ENCODE measurements at regions not wholly inside any gene's neighbourhood (a gene's known extent, or its start where the extent isn't known, plus 50 kb on each side); places are given as distances from the start of the nearest gene placed in this dataset.

GRCh38 chr5:117999939-118000549, 988.3 kb downstream of the DTWD2 start:
- POLR2A ChIA-PET: no interaction called here
- Histone ChIP-seq H3K4me2 (ENCODE audit: insufficient read depth, low read length) (no peak overlapping the region), H2AFZ (ENCODE audit: low read depth, low read length) (no peak overlapping the region), H3K9me1 (replicated peaks; ENCODE audit: control insufficient read depth, extremely low read depth, insufficient read depth, low read length) (no peaks in the 10 kb centered on the region), H3K4me3 (replicated peaks in 1 of 3; ENCODE audit: insufficient read depth in 1 of 3, low read depth in 1 of 3, low read length in 3 of 3) (no peak overlapping the region), H3K4me1 (ENCODE audit: control insufficient read depth, extremely low read depth, insufficient read depth, low read length) (no peaks in the 10 kb centered on the region), H3K36me3 (ENCODE audit: control insufficient read depth in 2 of 2, extremely low read depth in 1 of 2, insufficient read depth in 2 of 2, low read length in 2 of 2) (no peaks in the 10 kb centered on the region), H3K27ac (ENCODE audit: insufficient read depth, low read depth, low read length) (no peak overlapping the region), H3K27me3 (ENCODE audit: control insufficient read depth in 2 of 2, insufficient read depth in 2 of 2, low read length in 2 of 2) (no peaks in the 10 kb centered on the region), H3K9ac (replicated peaks; ENCODE audit: extremely low read depth, insufficient read depth, low read length) (no peak overlapping the region), H3K9me3 (replicated peaks; ENCODE audit: control insufficient read depth, insufficient read depth, low read length) (peaks cover 2% of the 10 kb centered on the region), H4K20me1 (replicated peaks; ENCODE audit: control insufficient read depth, extremely low read depth, insufficient read depth, low read length) (no peaks in the 10 kb centered on the region), H3K79me2 (ENCODE audit: control insufficient read depth, insufficient read depth, low read length) (no peaks in the 10 kb centered on the region)
- TF ChIP-seq MYC (IDR thresholded peaks at IDR 0.05; ENCODE audit: low read depth, low read length) (no peak), FOS (IDR thresholded peaks at IDR 0.05; ENCODE audit: borderline replicate concordance, insufficient read depth, low read length) (no peak), CTCF (IDR thresholded peaks at IDR 0.05; ENCODE audit: extremely low read depth in 1 of 2, insufficient read depth in 1 of 2, low read depth in 1 of 2, low read length in 2 of 2) (no peak), EZH2 (IDR thresholded peaks at IDR 0.05; ENCODE audit: borderline replicate concordance, low read depth, low read length, severe bottlenecking) (no peak), JUN (IDR thresholded peaks at IDR 0.05; ENCODE audit: borderline replicate concordance, insufficient read depth, insufficient read length, low read depth) (no peak), MAX (IDR thresholded peaks at IDR 0.05; ENCODE audit: insufficient read depth, insufficient read length) (no peak), GATA2 (IDR thresholded peaks at IDR 0.05; ENCODE audit: insufficient read depth, insufficient read length, low read depth, low read length) (no peak), POLR2A (IDR thresholded peaks at IDR 0.05; ENCODE audit: low read depth, low read length) (no peak), POLR2AphosphoS5 (IDR thresholded peaks at IDR 0.05; ENCODE audit: insufficient read depth, low read depth, low read length) (no peak)
- CTCF ChIA-PET: no interaction called here
- FAIRE-seq: no peak
- dilution Hi-C loops (cut with MboI; ENCODE audit: extremely low pct_ligation_motif_present, low sequenced_read_pairs): no loop called here
- no TSS peak for BruUV-seq (replicated peaks)
- intact Hi-C loops (cut with micrococcal nuclease): no loop called here
- no peak for DNase-seq (ENCODE audit: low read depth, low spot score)
